ENCODE measurements at regions not wholly inside any gene's neighbourhood (a gene's known extent, or its start where the extent isn't known, plus 50 kb on each side); places are given as distances from the start of the nearest gene placed in this dataset.
"Not testable (repeated sequence)": the region's sequence is repeated elsewhere in the genome, so short reads cannot be mapped to it uniquely, and the experiment has no call there.

DNA sequence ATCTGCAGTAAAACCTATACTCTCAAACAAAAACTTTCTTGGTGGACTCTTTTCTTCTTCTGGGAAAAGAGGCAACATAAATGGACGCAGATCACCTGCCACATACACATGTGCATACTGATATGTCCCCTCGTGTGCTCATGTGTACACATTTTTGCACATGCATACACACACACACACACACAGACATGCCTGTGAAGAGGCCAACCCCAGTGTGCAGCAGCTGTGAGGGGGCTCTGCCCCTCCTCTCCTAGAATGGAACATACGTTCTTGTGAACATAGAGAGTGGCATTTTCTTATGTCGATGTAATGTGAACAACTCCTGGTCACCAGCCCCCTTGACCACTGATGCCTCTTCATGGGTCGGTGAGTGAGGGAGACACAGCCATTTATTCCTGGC is 188.9 kb upstream of the PLGLB2 start:
- TF ChIP-seq, protein P1, sequence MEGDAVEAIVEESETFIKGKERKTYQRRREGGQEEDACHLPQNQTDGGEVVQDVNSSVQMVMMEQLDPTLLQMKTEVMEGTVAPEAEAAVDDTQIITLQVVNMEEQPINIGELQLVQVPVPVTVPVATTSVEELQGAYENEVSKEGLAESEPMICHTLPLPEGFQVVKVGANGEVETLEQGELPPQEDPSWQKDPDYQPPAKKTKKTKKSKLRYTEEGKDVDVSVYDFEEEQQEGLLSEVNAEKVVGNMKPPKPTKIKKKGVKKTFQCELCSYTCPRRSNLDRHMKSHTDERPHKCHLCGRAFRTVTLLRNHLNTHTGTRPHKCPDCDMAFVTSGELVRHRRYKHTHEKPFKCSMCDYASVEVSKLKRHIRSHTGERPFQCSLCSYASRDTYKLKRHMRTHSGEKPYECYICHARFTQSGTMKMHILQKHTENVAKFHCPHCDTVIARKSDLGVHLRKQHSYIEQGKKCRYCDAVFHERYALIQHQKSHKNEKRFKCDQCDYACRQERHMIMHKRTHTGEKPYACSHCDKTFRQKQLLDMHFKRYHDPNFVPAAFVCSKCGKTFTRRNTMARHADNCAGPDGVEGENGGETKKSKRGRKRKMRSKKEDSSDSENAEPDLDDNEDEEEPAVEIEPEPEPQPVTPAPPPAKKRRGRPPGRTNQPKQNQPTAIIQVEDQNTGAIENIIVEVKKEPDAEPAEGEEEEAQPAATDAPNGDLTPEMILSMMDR (conservative IDR thresholded peaks at IDR 0.05; ENCODE audit: low read depth, low read length), result not testable (repeated sequence)
- not testable (repeated sequence) for TF ChIP-seq EZH2phosphoT487 (IDR thresholded peaks at IDR 0.05; ENCODE audit: borderline replicate concordance, low read length)

Measured in PC-3 (cell line).